Neural progenitor cell (in vitro differentiated cells): ENCODE measurements at regions not wholly inside any gene's neighbourhood (a gene's known extent, or its start where the extent isn't known, plus 50 kb on each side); places are given as distances from the start of the nearest gene placed in this dataset.

Experiments
- DNase-seq: peaks from one replicate; pipeline ENCODE4 v3.0.0-alpha.2; 2016; ENCODE audit warnings: low spot score
- H2AFZ ChIP-seq: fragments of 200-600 bp; sonication (generic); replicated peaks from 2 replicates; pipeline ENCODE4 v1.6.1; 2016; ENCODE audit warnings: antibody characterized with exemption
- H3F3A ChIP-seq: fragments of 200-600 bp; sonication (generic); 2 replicates; pipeline ENCODE4 v1.6.1; 2016; ENCODE audit warnings: antibody characterized with exemption, low read depth
- H3K27ac ChIP-seq: fragments of 200-600 bp; sonication (generic); 2 replicates; pipeline ENCODE4 v1.5.1; 2016; ENCODE audit warnings: mild to moderate bottlenecking
- H3K27me3 ChIP-seq: fragments of 200-600 bp; sonication (generic); 2 replicates; pipeline ENCODE4 v1.6.1; 2016; ENCODE audit warnings: mild to moderate bottlenecking, moderate library complexity
- H3K36me3 ChIP-seq: fragments of 200-600 bp; sonication (generic); 2 replicates; pipeline ENCODE4 v1.5.1; 2016
- H3K4me1 ChIP-seq: fragments of 200-600 bp; sonication (generic); 2 replicates; pipeline ENCODE4 v1.6.1; 2016; ENCODE audit warnings: mixed run types
- H3K4me2 ChIP-seq: fragments of 200-600 bp; sonication (generic); 2 replicates; pipeline ENCODE4 v1.6.1; 2016
- H3K4me3 ChIP-seq: fragments of 200-600 bp; sonication (generic); 2 replicates; pipeline ENCODE4 v1.5.1; 2016
- H3K79me2 ChIP-seq: fragments of 200-600 bp; sonication (generic); 2 replicates; pipeline ENCODE4 v1.6.1; 2016; ENCODE audit warnings: low read depth
- H3K9ac ChIP-seq: fragments of 200-600 bp; sonication (generic); 2 replicates; pipeline ENCODE4 v1.6.1; 2016
- H3K9me3 ChIP-seq: fragments of 200-600 bp; sonication (generic); 2 replicates; pipeline ENCODE4 v1.5.1; 2016; ENCODE audit warnings: low read depth
- H4K20me1 ChIP-seq: fragments of 200-600 bp; sonication (generic); 2 replicates; pipeline ENCODE4 v1.6.1; 2016; ENCODE audit warnings: low read depth
- H3K27ac Mint-ChIP-seq: 3 replicates; pipeline ENCODE4 v1.8.0; 2021; ENCODE audit warnings: mixed read lengths
- H3K27me3 Mint-ChIP-seq: 2 replicates; pipeline ENCODE4 v1.8.0; 2022; ENCODE audit warnings: low read depth, mild to moderate bottlenecking, inconsistent platforms, moderate library complexity, mixed read lengths; ENCODE audit not compliant: insufficient read depth
- H3K36me3 Mint-ChIP-seq: 3 replicates; pipeline ENCODE4 v1.8.0; 2021; ENCODE audit warnings: mixed read lengths
- H3K4me1 Mint-ChIP-seq: 3 replicates; pipeline ENCODE4 v1.8.0; 2021; ENCODE audit warnings: mixed read lengths
- H3K4me3 Mint-ChIP-seq: 3 replicates; pipeline ENCODE4 v1.8.0; 2021; ENCODE audit warnings: mild to moderate bottlenecking, moderate library complexity, mixed read lengths
- H3K9me3 Mint-ChIP-seq: 3 replicates; pipeline ENCODE4 v1.8.0; 2020; ENCODE audit warnings: mixed read lengths
- CTCF ChIP-seq: fragments of 200-600 bp; sonication (generic); IDR thresholded peaks from 2 replicates; pipeline ENCODE4 v1.5.1; 2017; ENCODE audit warnings: antibody characterized with exemption, mild to moderate bottlenecking
- EZH2 ChIP-seq: fragments of 200-600 bp; sonication (generic); IDR thresholded peaks from 2 replicates; pipeline ENCODE4 v1.6.1; 2017; ENCODE audit warnings: antibody characterized with exemption, mild to moderate bottlenecking, moderate library complexity
- EZH2phosphoT487 ChIP-seq: fragments of 200-600 bp; sonication (generic); IDR thresholded peaks from 2 replicates; pipeline ENCODE4 v1.6.1; 2017; ENCODE audit warnings: antibody characterized with exemption

DNA sequence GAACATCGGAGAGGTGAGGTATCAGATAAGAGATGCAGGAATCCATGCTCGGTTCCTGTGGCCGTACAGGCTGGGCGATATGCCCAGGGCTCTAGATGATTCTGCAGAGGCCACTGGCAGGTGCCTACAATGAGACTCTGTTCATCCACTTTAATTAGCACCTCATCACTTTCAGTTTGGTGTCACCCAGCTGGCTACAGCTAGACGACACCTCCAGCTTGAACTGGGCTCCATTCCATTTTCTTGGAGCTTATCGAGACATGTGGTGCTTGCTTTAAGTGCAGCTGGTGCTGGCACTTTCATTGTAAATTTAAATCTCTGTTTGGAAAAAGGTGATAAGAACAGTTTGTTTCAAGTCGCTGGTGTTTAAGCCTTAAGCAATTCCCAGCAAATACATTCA lies 322.5 kb upstream of the ADGRL2 start:
- H3K27me3 Mint-ChIP-seq: no peaks in the 10 kb centered on the region
- Histone ChIP-seq H3K79me2 (no peaks in the 10 kb centered on the region), H3K4me1 (peaks cover 7% of the 10 kb centered on the region), H3K27ac (no peak overlapping the region), H2AFZ (no peak overlapping the region), H3K9ac (no peak overlapping the region), H3F3A (no peaks in the 10 kb centered on the region), H3K27me3 (no peaks in the 10 kb centered on the region), H4K20me1 (no peaks in the 10 kb centered on the region), H3K4me2 (no peak overlapping the region), H3K36me3 (no peaks in the 10 kb centered on the region), H3K4me3 (no peak overlapping the region), H3K9me3 (no peaks in the 10 kb centered on the region)
- DNase-seq: no peak
- H3K9me3 Mint-ChIP-seq: peaks cover 3% of the 10 kb centered on the region
- H3K4me3 Mint-ChIP-seq: no peak overlapping the region
- peaks cover 4% of the 10 kb centered on the region for H3K4me1 Mint-ChIP-seq
- TF ChIP-seq EZH2 (no peak), CTCF (no peak), EZH2phosphoT487 (no peak)
- H3K36me3 Mint-ChIP-seq: peaks cover 6% of the 10 kb centered on the region
- H3K27ac Mint-ChIP-seq: no peak overlapping the region

DNA sequence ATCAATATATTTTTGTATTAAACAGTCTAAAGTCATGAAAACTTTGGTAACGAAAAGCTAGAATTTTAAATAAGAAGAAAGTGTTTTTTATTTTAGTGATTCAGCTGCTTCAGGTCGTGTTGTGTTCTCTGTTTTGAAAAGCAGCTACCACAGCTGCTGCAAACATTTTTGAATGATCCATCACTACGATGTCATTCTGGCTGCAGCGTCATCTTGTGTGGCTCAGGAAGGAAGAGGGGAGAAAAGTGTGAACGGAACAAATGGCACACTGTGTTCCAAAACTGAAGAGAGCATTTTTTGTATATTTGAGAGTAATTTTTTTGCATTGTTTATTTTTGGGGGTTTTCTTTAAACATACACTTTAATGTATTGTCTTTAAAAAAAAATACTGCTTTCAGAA lies 323.0 kb upstream of the ADGRL2 start:
- Histone ChIP-seq H3K4me3 (no peak overlapping the region), H2AFZ (peak overlapping the region; percentile 30), H3F3A (no peaks in the 10 kb centered on the region), H3K9me3 (no peaks in the 10 kb centered on the region), H3K27me3 (no peaks in the 10 kb centered on the region), H3K36me3 (no peaks in the 10 kb centered on the region), H3K27ac (no peak overlapping the region), H3K79me2 (no peaks in the 10 kb centered on the region), H3K4me1 (peaks cover 7% of the 10 kb centered on the region), H3K9ac (no peak overlapping the region), H4K20me1 (no peaks in the 10 kb centered on the region), H3K4me2 (no peak overlapping the region)
- H3K27me3 Mint-ChIP-seq: no peaks in the 10 kb centered on the region
- no peak for TF ChIP-seq EZH2
- no peak for TF ChIP-seq CTCF
- no peak for TF ChIP-seq EZH2phosphoT487
- peaks cover 3% of the 10 kb centered on the region for H3K9me3 Mint-ChIP-seq
- no peak overlapping the region for H3K4me3 Mint-ChIP-seq
- no peak overlapping the region for H3K27ac Mint-ChIP-seq
- DNase-seq: no peak
- peaks cover 6% of the 10 kb centered on the region for H3K4me1 Mint-ChIP-seq
- peaks cover 6% of the 10 kb centered on the region for H3K36me3 Mint-ChIP-seq

GRCh38 chr1:81472387-81472786 lies 328.3 kb upstream of the ADGRL2 start:
- no peaks in the 10 kb centered on the region for H3K36me3 ChIP-seq
- Mint-ChIP-seq H3K4me1 (peaks cover 19% of the 10 kb centered on the region), H3K36me3 (peaks cover 2% of the 10 kb centered on the region), H3K27me3 (no peaks in the 10 kb centered on the region), H3K27ac (peak overlapping the region; percentile 40), H3K4me3 (no peak overlapping the region), H3K9me3 (peaks cover 3% of the 10 kb centered on the region)
- peaks cover 12% of the 10 kb centered on the region for H3F3A ChIP-seq
- H3K4me3 ChIP-seq: no peak overlapping the region
- no peak overlapping the region for H2AFZ ChIP-seq
- H3K4me2 ChIP-seq: no peak overlapping the region
- peaks cover 31% of the 10 kb centered on the region for H3K4me1 ChIP-seq
- DNase-seq: no peak
- no peak for TF ChIP-seq CTCF
- TF ChIP-seq EZH2: no peak
- no peak for TF ChIP-seq EZH2phosphoT487
- no peaks in the 10 kb centered on the region for H4K20me1 ChIP-seq
- H3K9ac ChIP-seq: no peak overlapping the region
- no peaks in the 10 kb centered on the region for H3K9me3 ChIP-seq
- H3K79me2 ChIP-seq: no peaks in the 10 kb centered on the region
- no peaks in the 10 kb centered on the region for H3K27me3 ChIP-seq
- no peak overlapping the region for H3K27ac ChIP-seq
